H1 (cell line): ENCODE measurements at regions not wholly inside any gene's neighbourhood (a gene's known extent, or its start where the extent isn't known, plus 50 kb on each side); places are given as distances from the start of the nearest gene placed in this dataset.

Experiments used
- CHD7 ChIP-seq: fragments of 300-600 bp; sonication (generic); IDR thresholded peaks from 2 replicates; pipeline ENCODE4 v1.7.1; 2012; ENCODE audit warnings: low read length, moderate library complexity, mild to moderate bottlenecking, inconsistent platforms; ENCODE audit not compliant: insufficient replicate concordance
- GTF2F1 ChIP-seq: IDR thresholded peaks from 2 replicates; pipeline ENCODE4 v1.6.1; 2012; ENCODE audit warnings: low read depth, low read length, improper control_type of control experiment, borderline replicate concordance
- TAF7 ChIP-seq: optimal IDR thresholded peaks from 2 replicates; pipeline ENCODE3; 2011; ENCODE audit warnings: low read depth, mild to moderate bottlenecking, inconsistent platforms, low read length, moderate library complexity, borderline replicate concordance

- TF ChIP-seq CHD7 = no peak
- TF ChIP-seq TAF7 = no peak
- no peak for TF ChIP-seq GTF2F1
These were observed 696.3 kb upstream of the SLC35B3 start (continued) for GRCh38 chr6:9131616-9132015.
